Amniotic epithelial cell (primary cell): ENCODE measurements at regions not wholly inside any gene's neighbourhood (a gene's known extent, or its start where the extent isn't known, plus 50 kb on each side); places are given as distances from the start of the nearest gene placed in this dataset.

ENCODE experiments used
- DNase-seq: peaks from one replicate; pipeline ENCODE4 v3.0.0-alpha.2; 2010; ENCODE audit warnings: low read depth

GRCh38 chr7:10122551-10123100 is 851.0 kb upstream of the PHF14 start:
- DNase-seq = no peak

DNA sequence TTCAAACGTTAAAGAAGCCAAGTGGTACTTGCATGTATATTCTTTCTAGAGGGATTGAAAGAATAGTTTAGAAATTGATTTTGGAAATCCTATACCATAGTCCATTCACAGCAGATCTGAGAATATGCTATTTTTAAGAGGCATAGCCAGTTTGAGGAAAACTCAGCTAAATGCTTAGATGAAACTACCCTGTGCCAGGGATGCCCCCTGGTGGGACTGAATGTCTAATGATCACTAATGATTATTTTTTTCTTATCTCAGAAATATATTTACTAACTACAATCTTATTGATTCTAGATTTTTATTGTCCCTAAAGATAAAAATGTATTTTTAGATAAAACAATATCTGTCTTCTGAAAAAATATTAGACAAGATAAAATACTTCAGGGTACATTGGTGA is 844.9 kb upstream of the PHF14 start:
- DNase-seq = no peak

GRCh38 chr7:10138087-10138854 is 835.4 kb upstream of the PHF14 start:
- no peak for DNase-seq

DNA sequence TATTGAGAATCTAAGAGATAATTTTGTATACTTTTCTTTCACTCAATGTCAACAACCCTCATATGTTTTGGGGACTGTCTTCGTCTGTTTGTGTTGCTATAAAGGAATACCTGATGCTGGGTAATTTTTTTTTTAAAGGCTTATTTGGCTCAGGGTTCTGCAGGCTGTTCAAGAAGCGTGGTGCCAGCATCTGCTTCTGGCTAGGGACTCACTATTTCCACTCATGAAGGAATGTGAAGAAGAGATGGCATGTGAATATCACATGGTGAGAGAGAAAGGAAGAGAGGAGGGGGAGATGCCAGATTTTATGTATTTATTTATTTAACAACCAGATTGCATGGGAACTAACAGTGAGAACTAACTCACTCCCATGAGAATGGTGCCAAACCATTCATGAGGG is 827.4 kb upstream of the PHF14 start:
- DNase-seq = no peak

DNA sequence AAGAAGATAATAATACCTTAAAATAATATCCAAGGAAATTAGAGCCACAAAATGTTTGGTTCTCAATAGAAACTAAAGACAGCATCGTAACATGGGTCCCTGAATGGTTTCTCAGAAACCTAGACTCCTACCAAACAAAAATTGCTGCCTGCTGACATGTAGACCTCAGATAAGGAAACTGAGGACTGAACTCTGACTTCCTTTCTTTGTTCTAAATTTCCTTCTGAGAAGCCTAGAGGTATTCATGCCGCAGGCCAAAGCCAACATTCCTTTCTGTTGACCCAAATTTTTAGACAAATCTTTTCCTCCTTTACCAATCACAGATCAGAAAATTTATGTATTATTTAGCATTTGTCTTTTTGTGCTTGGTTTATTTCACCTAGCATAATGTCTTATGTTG is 816.7 kb upstream of the PHF14 start:
- DNase-seq = no peak

GRCh38 chr7:10181996-10182395 is 791.7 kb upstream of the PHF14 start:
- no peak for DNase-seq

GRCh38 chr7:10192074-10192473 is 781.6 kb upstream of the PHF14 start:
- DNase-seq = no peak

GRCh38 chr7:10205696-10206095 is 768.0 kb upstream of the PHF14 start:
- no peak for DNase-seq

DNA sequence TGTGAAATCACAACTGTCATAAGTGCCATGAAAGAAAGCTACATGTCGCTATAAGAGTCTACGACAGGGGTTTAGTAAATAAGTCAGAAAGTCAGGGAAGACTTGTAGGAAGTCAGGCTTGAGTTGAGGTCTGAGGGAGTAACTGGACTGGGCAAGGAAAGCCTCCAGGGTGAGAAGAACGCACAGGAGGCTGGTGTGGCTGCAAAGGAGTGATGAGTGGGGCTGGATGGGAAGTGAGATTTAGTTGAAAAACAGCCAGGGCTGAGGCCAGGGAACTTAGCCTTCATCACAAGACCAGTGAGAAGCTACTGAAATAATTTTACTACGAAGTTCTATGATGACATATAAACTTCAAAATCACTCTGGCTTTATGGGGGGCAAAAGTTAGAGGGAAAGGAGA is 763.7 kb upstream of the PHF14 start:
- DNase-seq = no peak

DNA sequence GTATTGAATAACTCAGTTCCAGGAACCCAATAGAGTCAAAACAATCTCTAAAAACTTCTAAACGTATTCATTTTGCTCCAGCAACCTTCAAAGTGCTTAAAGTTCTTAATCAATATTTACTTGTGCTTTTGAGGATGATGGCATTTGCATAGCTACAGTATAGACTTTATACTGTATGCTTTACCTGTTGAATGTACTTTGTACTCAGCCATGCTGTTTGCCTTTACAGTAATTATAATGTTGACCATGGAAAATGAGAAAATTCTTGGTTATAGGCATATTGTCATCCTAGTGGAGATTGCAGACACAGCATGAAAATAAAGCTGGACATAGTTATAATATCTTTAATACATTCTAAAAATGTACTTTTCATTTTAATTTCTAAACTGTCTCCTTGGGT is 762.7 kb upstream of the PHF14 start:
- no peak for DNase-seq

GRCh38 chr7:10211861-10212260 is 761.8 kb upstream of the PHF14 start:
- no peak for DNase-seq

DNA sequence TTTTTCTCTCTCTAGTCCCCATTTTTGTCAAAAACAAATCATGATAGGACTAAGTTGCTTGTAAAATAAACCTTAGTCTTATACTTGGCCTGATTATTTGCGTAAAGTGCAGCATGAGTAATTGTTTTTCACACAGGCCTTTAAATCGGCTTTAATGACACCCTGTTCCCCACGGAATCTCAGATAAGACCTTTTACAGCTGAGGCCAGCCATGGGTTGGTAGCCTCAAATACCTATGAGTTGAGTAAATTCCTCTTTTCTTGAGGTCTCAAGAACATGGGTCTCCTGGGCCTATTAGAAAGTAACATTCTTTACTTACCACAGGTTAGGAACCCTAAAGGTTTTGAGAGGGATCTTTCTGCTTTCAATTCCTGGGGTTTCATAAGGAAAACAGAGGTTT is 761.0 kb upstream of the PHF14 start:
- DNase-seq = no peak

DNA sequence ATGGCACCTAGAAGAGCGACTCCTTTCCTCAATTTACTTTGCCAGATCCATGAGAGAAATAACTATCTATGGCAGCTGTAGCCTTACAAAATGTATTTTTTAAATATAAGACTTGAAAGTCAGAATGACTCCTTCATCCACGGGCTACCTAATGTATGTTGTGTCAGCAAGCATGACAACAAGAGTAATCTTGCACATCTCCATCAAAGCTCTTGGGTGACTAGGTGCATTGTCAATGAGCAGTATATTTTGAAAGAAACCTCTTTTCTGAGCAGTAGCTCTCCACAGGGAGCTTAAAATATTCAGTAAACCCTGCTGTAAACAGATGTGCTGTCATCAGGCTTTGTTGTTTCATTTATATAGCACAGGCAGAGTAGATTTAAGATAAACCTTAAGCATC is 757.2 kb upstream of the PHF14 start:
- DNase-seq = no peak

- no peak for DNase-seq
Observed at GRCh38 chr7:10221084-10221483, 752.6 kb upstream of the PHF14 start.

- DNase-seq = no peak
Observed at GRCh38 chr7:10222976-10223375, 750.7 kb upstream of the PHF14 start.

GRCh38 chr7:10225275-10225674 is 748.4 kb upstream of the PHF14 start:
- no peak for DNase-seq

GRCh38 chr7:10237306-10237705 is 736.4 kb upstream of the PHF14 start:
- DNase-seq = no peak

DNA sequence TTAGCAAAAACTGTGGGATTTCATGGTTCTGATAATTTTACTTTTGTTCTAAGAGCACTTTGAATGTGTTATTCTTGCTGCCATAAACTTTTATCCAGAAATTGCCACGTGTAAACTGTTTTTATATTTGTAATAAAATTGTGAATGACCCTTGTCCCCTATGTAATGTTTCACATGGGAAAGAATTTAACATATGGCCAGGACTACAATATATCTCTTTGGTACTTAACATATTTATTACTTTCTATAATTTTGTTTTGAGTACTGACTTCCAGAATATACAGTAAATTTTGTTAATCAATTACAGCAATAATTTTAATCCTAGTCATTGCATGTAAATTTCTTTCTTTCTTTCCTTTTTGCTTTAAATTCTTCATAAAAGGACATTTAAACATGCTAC is 735.0 kb upstream of the PHF14 start:
- DNase-seq = no peak

GRCh38 chr7:10239695-10240345 is 733.9 kb upstream of the PHF14 start:
- no peak for DNase-seq

- no peak for DNase-seq
Observed at GRCh38 chr7:10245406-10245805, 728.3 kb upstream of the PHF14 start.

- no peak for DNase-seq
Observed at GRCh38 chr7:10257438-10257837, 716.2 kb upstream of the PHF14 start.

DNA sequence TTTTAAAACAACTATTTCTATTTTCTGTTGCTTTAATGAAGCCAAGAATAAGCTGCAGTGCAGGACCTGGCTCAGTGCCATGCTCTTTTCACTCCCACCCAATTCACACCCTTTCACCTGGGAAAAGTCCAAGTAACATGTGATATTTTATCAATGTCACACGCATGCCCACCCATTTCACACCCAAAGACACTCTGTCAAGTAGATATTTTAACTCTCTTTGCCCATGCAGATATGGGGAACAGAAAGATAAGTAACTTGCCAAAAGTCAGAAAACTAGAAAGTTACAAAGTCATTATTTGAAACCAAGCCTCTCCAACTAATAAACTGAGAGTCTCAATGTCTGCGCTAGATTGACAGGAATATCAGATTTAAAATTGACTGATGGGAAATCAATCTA is 706.7 kb upstream of the PHF14 start:
- no peak for DNase-seq

GRCh38 chr7:10268034-10268433 is 705.6 kb upstream of the PHF14 start:
- no peak for DNase-seq

- DNase-seq = no peak
Observed at GRCh38 chr7:10282909-10283308, 690.8 kb upstream of the PHF14 start.
